Lung (tissue), 11 donors: ENCODE measurements at regions not wholly inside any gene's neighbourhood (a gene's known extent, or its start where the extent isn't known, plus 50 kb on each side); places are given as distances from the start of the nearest gene placed in this dataset.

Source experiments
- ATAC-seq: fragments of 200-7000 bp; cut with Tn5 transposase; one replicate; pipeline ENCODE4 v1.9.1; 2020; ENCODE audit warnings: moderate number of reproducible peaks; ENCODE audit not compliant: insufficient read depth, low FRiP score
- DNase-seq, 3 donors: peaks; one replicate each; pipeline ENCODE4 v3.0.0-alpha.2; 2013 to 2017
- H3K27ac ChIP-seq, 2 donors: one replicate each; pipeline ENCODE4 v1.5.1; 2013; ENCODE audit warnings: mild to moderate bottlenecking in 2 of 2, moderate library complexity in 2 of 2, control low read depth in 1 of 2, inconsistent platforms in 1 of 2, low read depth in 1 of 2, low read length in 1 of 2
- H3K27me3 ChIP-seq, 3 donors: one replicate each; pipeline ENCODE4 v1.5.1; 2013; ENCODE audit warnings: low read length in 2 of 3; ENCODE audit not compliant: control insufficient read depth in 3 of 3, insufficient read depth in 3 of 3
- H3K36me3 ChIP-seq, 4 donors: one replicate each; pipeline ENCODE4 v1.5.1; 2013; ENCODE audit warnings: low read length in 4 of 4, mild to moderate bottlenecking in 1 of 4, moderate library complexity in 1 of 4; ENCODE audit not compliant: control insufficient read depth in 4 of 4, insufficient read depth in 4 of 4
- H3K4me1 ChIP-seq, 5 donors: one replicate each; pipeline ENCODE4 v1.5.1; 2013; ENCODE audit warnings: low read length in 5 of 5, mild to moderate bottlenecking in 2 of 5, moderate library complexity in 1 of 5; ENCODE audit not compliant: control insufficient read depth in 5 of 5, insufficient read depth in 5 of 5
- H3K4me3 ChIP-seq: one replicate; pipeline ENCODE4 v1.5.1; 2013; ENCODE audit warnings: mild to moderate bottlenecking, control low read depth, moderate library complexity
- H3K9ac ChIP-seq, 2 donors: one replicate each; pipeline ENCODE4 v1.5.1; 2013; ENCODE audit warnings: low read length in 2 of 2, control low read depth in 1 of 2; ENCODE audit not compliant: insufficient read depth in 1 of 2
- H3K9me3 ChIP-seq, 4 donors: one replicate each; pipeline ENCODE4 v1.5.1; 2013; ENCODE audit warnings: low read length in 3 of 4, mild to moderate bottlenecking in 1 of 4, moderate library complexity in 1 of 4; ENCODE audit not compliant: control insufficient read depth in 4 of 4, insufficient read depth in 3 of 4
- CTCF ChIP-seq: IDR thresholded peaks from 2 replicates; pipeline ENCODE4 v1.5.1; 2012; ENCODE audit warnings: mild to moderate bottlenecking; ENCODE audit errors: control extremely low read depth, extremely low read depth
- WGBS, 2 donors: extraction: QIAGEN DNeasy Blood & Tissue Kit; methylation state at CpG; one replicate each; pipeline ENCODE4 v1.1.7; 2013; 5-methylcytosine and 5-hydroxymethylcytosine counted together
- donor health status: control.
- donor health status: control.
- donor health status: Bipolar disorder and iron deficiency.
- donor health status: healthy.
- donor health status: DM: yes; HTN: yes; CAD: no.

- no peaks in the 10 kb centered on the region for H3K4me1 ChIP-seq
- peaks cover 0 to 24% (median 5%) of the 10 kb centered on the region in 3 donors for H3K27me3 ChIP-seq
- 74 to 78% methylated on average over 13 to 14 of the region's 14 CpGs for WGBS, 2 donors
- DNase-seq (no peak), ATAC-seq (no peak)
- no peak for TF ChIP-seq CTCF
- H3K9me3 ChIP-seq: peaks cover 0 to 3% (median 0%) of the 10 kb centered on the region in 4 donors
- no peak overlapping the region for H3K4me3 ChIP-seq
- no peak overlapping the region for H3K27ac ChIP-seq
- H3K36me3 ChIP-seq: no peaks in the 10 kb centered on the region
- H3K9ac ChIP-seq: no peak overlapping the region
Measured at GRCh38 chr22:49365910-49366309, 461.8 kb downstream of the BRD1 start.

GRCh38 chr22:49365191-49365837 is 462.4 kb downstream of the BRD1 start:
- H3K4me1 ChIP-seq: no peaks in the 10 kb centered on the region
- no peak for ATAC-seq
- no peak for DNase-seq
- peaks cover 0 to 23% (median 4%) of the 10 kb centered on the region in 3 donors for H3K27me3 ChIP-seq
- TF ChIP-seq CTCF: no peak
- H3K9ac ChIP-seq: no peak overlapping the region
- H3K36me3 ChIP-seq: no peaks in the 10 kb centered on the region
- H3K27ac ChIP-seq: no peak overlapping the region
- no peak overlapping the region for H3K4me3 ChIP-seq
- 86 to 88% methylated on average over 15 of the region's 15 CpGs for WGBS, 2 donors
- peaks cover 0 to 3% (median 0%) of the 10 kb centered on the region in 4 donors for H3K9me3 ChIP-seq

GRCh38 chr22:49364398-49364797 is 463.3 kb downstream of the BRD1 start:
- no peak overlapping the region for H3K9ac ChIP-seq
- no peak for TF ChIP-seq CTCF
- no peak overlapping the region for H3K27ac ChIP-seq
- WGBS, 2 donors: 81 to 82% methylated on average over 15 of the region's 15 CpGs
- peaks cover 0 to 3% (median 0%) of the 10 kb centered on the region in 4 donors for H3K9me3 ChIP-seq
- H3K36me3 ChIP-seq: no peaks in the 10 kb centered on the region
- no peaks in the 10 kb centered on the region for H3K4me1 ChIP-seq
- H3K27me3 ChIP-seq: peaks cover 0 to 20% (median 3%) of the 10 kb centered on the region in 3 donors
- no peak overlapping the region for H3K4me3 ChIP-seq
- ATAC-seq (no peak), DNase-seq (no peak)
